ENCODE measurements at regions not wholly inside any gene's neighbourhood (a gene's known extent, or its start where the extent isn't known, plus 50 kb on each side); places are given as distances from the start of the nearest gene placed in this dataset.

GRCh38 chr7:155228459-155228845 lies 69.2 kb upstream of the INSIG1 start:
- TF ChIP-seq CTCF (IDR thresholded peaks at IDR 0.05; ENCODE audit: unreplicated experiment) = no peak
- Mint-ChIP-seq H3K4me1 (ENCODE audit: insufficient read depth, unreplicated experiment) (peaks cover 22% of the 10 kb centered on the region), H3K9me3 (ENCODE audit: unreplicated experiment) (no peaks in the 10 kb centered on the region), H3K27me3 (ENCODE audit: insufficient read depth, unreplicated experiment) (no peaks in the 10 kb centered on the region), H3K4me3 (ENCODE audit: unreplicated experiment) (no peak overlapping the region), H3K27ac (ENCODE audit: low read depth, unreplicated experiment) (no peak overlapping the region), H3K36me3 (ENCODE audit: insufficient read depth, unreplicated experiment) (no peaks in the 10 kb centered on the region)
- ChIA-PET POLR2A (no interaction called here), CTCF (interaction anchor here (1.0 kb wide), 1 partner anchor 9 kb away, joined by 4 read pairs; no protein-coding TSS in a partner anchor)
- DNase-seq (ENCODE audit: unreplicated experiment) = no peak
- intact Hi-C loops (cut with micrococcal nuclease) = no loop called here
- no TSS peak for BruUV-seq (replicated peaks)

GRCh38 chr7:155228894-155229293 lies 68.8 kb upstream of the INSIG1 start:
- Mint-ChIP-seq H3K4me1 (ENCODE audit: insufficient read depth, unreplicated experiment) (peaks cover 20% of the 10 kb centered on the region), H3K27ac (ENCODE audit: low read depth, unreplicated experiment) (no peak overlapping the region), H3K9me3 (ENCODE audit: unreplicated experiment) (no peaks in the 10 kb centered on the region), H3K36me3 (ENCODE audit: insufficient read depth, unreplicated experiment) (no peaks in the 10 kb centered on the region), H3K4me3 (ENCODE audit: unreplicated experiment) (no peak overlapping the region), H3K27me3 (ENCODE audit: insufficient read depth, unreplicated experiment) (no peaks in the 10 kb centered on the region)
- BruUV-seq (replicated peaks) = no TSS peak
- TF ChIP-seq CTCF (IDR thresholded peaks at IDR 0.05; ENCODE audit: unreplicated experiment) = no peak
- no peak for DNase-seq (ENCODE audit: unreplicated experiment)
- intact Hi-C loops (cut with micrococcal nuclease) = no loop called here
- CTCF ChIA-PET = interaction anchor here (1.0 to 1.9 kb wide), 4 partner anchors 10 to 116 kb away, joined by 4 to 7 read pairs (median 4); no protein-coding TSS in a partner anchor
- POLR2A ChIA-PET = interaction anchor here (2.0 kb wide), 1 partner anchor 28 kb away, joined by 16 read pairs; no protein-coding TSS in a partner anchor

GRCh38 chr7:155229548-155230168 lies 68.0 kb upstream of the INSIG1 start:
- Mint-ChIP-seq H3K4me1 (ENCODE audit: insufficient read depth, unreplicated experiment) (peaks cover 13% of the 10 kb centered on the region), H3K36me3 (ENCODE audit: insufficient read depth, unreplicated experiment) (no peaks in the 10 kb centered on the region), H3K4me3 (ENCODE audit: unreplicated experiment) (peak overlapping the region; percentile 39), H3K27me3 (ENCODE audit: insufficient read depth, unreplicated experiment) (no peaks in the 10 kb centered on the region), H3K27ac (ENCODE audit: low read depth, unreplicated experiment) (peak overlapping the region; percentile 87), H3K9me3 (ENCODE audit: unreplicated experiment) (no peaks in the 10 kb centered on the region)
- DNase-seq (ENCODE audit: unreplicated experiment) = no peak
- BruUV-seq (replicated peaks) = no TSS peak
- intact Hi-C loops (cut with micrococcal nuclease) = loop anchor here (1.0 kb wide), 1 partner anchor 68 kb away; the partner anchor contains the start of gene INSIG1
- POLR2A ChIA-PET = interaction anchor here (0.8 to 2.0 kb wide), 5 partner anchors 10 to 69 kb away, joined by 3 to 16 read pairs (median 12); partner anchors contain the start of gene INSIG1
- CTCF ChIA-PET = interaction anchor here (0.5 to 1.9 kb wide), 5 partner anchors 11 to 115 kb away, joined by 4 to 7 read pairs (median 4); no protein-coding TSS in a partner anchor
- TF ChIP-seq CTCF (IDR thresholded peaks at IDR 0.05; ENCODE audit: unreplicated experiment) = no peak

GRCh38 chr7:155230169-155230593 lies 67.5 kb upstream of the INSIG1 start:
- Mint-ChIP-seq H3K4me1 (ENCODE audit: insufficient read depth, unreplicated experiment) (peaks cover 14% of the 10 kb centered on the region), H3K27me3 (ENCODE audit: insufficient read depth, unreplicated experiment) (no peaks in the 10 kb centered on the region), H3K36me3 (ENCODE audit: insufficient read depth, unreplicated experiment) (no peaks in the 10 kb centered on the region), H3K4me3 (ENCODE audit: unreplicated experiment) (peak overlapping the region; percentile 39), H3K9me3 (ENCODE audit: unreplicated experiment) (no peaks in the 10 kb centered on the region), H3K27ac (ENCODE audit: low read depth, unreplicated experiment) (peak overlapping the region; percentile 87)
- CTCF ChIA-PET = interaction anchor here (0.5 to 1.9 kb wide), 5 partner anchors 40 to 115 kb away, joined by 3 to 7 read pairs (median 4); no protein-coding TSS in a partner anchor
- intact Hi-C loops (cut with micrococcal nuclease) = loop anchor here (1.0 kb wide), 1 partner anchor 67 kb away; the partner anchor contains the start of gene INSIG1
- no peak for TF ChIP-seq CTCF (IDR thresholded peaks at IDR 0.05; ENCODE audit: unreplicated experiment)
- DNase-seq (ENCODE audit: unreplicated experiment) = peak; percentile 95
- BruUV-seq (replicated peaks) = no TSS peak
- POLR2A ChIA-PET = interaction anchor here (0.5 to 2.0 kb wide), 6 partner anchors 11 to 414 kb away, joined by 3 to 16 read pairs (median 8); partner anchors contain the start of genes INSIG1 and RBM33
